ENCODE measurements at regions not wholly inside any gene's neighbourhood (a gene's known extent, or its start where the extent isn't known, plus 50 kb on each side); places are given as distances from the start of the nearest gene placed in this dataset.

- Histone ChIP-seq H3K27ac (no peak overlapping the region), H3K4me2 (no peak overlapping the region), H3K4me1 (no peaks in the 10 kb centered on the region), H3K4me3 (no peak overlapping the region), H3K9me3 (no peaks in the 10 kb centered on the region)
- TF ChIP-seq HMGXB4 (CRISPR knock-in tag; IDR thresholded peaks at IDR 0.05; ENCODE audit: borderline replicate concordance) (no peak), EHMT2 (IDR thresholded peaks at IDR 0.05; ENCODE audit: low read depth) (no peak), HOXB13 (CRISPR knock-in tag; IDR thresholded peaks at IDR 0.05; ENCODE audit: low read depth) (no peak), SREBF2 (IDR thresholded peaks at IDR 0.05) (no peak), ZC3H11A (IDR thresholded peaks at IDR 0.05) (no peak), ZFP36 (IDR thresholded peaks at IDR 0.05; ENCODE audit: borderline replicate concordance, partially characterized antibody) (no peak), RARB (CRISPR knock-in tag; IDR thresholded peaks at IDR 0.05) (no peak), NFE2L2 (conservative IDR thresholded peaks at IDR 0.05; ENCODE audit: low read length) (no peak)
- TF ChIP-seq, protein P1, sequence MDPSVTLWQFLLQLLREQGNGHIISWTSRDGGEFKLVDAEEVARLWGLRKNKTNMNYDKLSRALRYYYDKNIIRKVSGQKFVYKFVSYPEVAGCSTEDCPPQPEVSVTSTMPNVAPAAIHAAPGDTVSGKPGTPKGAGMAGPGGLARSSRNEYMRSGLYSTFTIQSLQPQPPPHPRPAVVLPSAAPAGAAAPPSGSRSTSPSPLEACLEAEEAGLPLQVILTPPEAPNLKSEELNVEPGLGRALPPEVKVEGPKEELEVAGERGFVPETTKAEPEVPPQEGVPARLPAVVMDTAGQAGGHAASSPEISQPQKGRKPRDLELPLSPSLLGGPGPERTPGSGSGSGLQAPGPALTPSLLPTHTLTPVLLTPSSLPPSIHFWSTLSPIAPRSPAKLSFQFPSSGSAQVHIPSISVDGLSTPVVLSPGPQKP (IDR thresholded peaks at IDR 0.05; ENCODE audit: low read depth, low read length) = no peak
- POLR2A ChIA-PET = no interaction called here
- 15% methylated on average over 9 of the region's 9 CpGs for WGBS (ENCODE audit: missing lambda C conversion rate)
- ATAC-seq (no peak), DNase-seq (ENCODE audit: low read depth in 1 of 2, low spot score in 1 of 2) (no peak), FAIRE-seq (no peak)
- CTCF ChIA-PET = no interaction called here
Observed at GRCh38 chr10:123517426-123517825, 148.7 kb upstream of the GPR26 start.

GRCh38 chr10:123517901-123518300 lies 148.3 kb upstream of the GPR26 start:
- FAIRE-seq (no peak), ATAC-seq (no peak), DNase-seq (ENCODE audit: low read depth in 1 of 2, low spot score in 1 of 2) (no peak)
- 49% methylated on average over 4 of the region's 4 CpGs for WGBS (ENCODE audit: missing lambda C conversion rate)
- no peak overlapping the region for H3K4me2 ChIP-seq
- H3K4me1 ChIP-seq = no peaks in the 10 kb centered on the region
- ChIA-PET POLR2A (no interaction called here), CTCF (no interaction called here)
- no peak for TF ChIP-seq HOXA7 (CRISPR knock-in tag; IDR thresholded peaks at IDR 0.05)
- TF ChIP-seq TP53 (CRISPR knock-in tag; IDR thresholded peaks at IDR 0.05) = no peak
- TF ChIP-seq MAFK (IDR thresholded peaks at IDR 0.05; ENCODE audit: partially characterized antibody) = no peak
- TF ChIP-seq HMGXB4 (CRISPR knock-in tag; IDR thresholded peaks at IDR 0.05; ENCODE audit: borderline replicate concordance) = no peak
- TF ChIP-seq EP300 (IDR thresholded peaks at IDR 0.05) = no peak
- no peak for TF ChIP-seq RNF2 (IDR thresholded peaks at IDR 0.05; ENCODE audit: borderline replicate concordance, low read depth)
- TF ChIP-seq, protein P2, sequence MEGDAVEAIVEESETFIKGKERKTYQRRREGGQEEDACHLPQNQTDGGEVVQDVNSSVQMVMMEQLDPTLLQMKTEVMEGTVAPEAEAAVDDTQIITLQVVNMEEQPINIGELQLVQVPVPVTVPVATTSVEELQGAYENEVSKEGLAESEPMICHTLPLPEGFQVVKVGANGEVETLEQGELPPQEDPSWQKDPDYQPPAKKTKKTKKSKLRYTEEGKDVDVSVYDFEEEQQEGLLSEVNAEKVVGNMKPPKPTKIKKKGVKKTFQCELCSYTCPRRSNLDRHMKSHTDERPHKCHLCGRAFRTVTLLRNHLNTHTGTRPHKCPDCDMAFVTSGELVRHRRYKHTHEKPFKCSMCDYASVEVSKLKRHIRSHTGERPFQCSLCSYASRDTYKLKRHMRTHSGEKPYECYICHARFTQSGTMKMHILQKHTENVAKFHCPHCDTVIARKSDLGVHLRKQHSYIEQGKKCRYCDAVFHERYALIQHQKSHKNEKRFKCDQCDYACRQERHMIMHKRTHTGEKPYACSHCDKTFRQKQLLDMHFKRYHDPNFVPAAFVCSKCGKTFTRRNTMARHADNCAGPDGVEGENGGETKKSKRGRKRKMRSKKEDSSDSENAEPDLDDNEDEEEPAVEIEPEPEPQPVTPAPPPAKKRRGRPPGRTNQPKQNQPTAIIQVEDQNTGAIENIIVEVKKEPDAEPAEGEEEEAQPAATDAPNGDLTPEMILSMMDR (IDR thresholded peaks at IDR 0.05) = no peak
- TF ChIP-seq BHLHE40 (IDR thresholded peaks at IDR 0.05; ENCODE audit: low read depth, low read length) = no peak
- no peak for TF ChIP-seq CBX8 (IDR thresholded peaks at IDR 0.05)
- TF ChIP-seq, protein P3, sequence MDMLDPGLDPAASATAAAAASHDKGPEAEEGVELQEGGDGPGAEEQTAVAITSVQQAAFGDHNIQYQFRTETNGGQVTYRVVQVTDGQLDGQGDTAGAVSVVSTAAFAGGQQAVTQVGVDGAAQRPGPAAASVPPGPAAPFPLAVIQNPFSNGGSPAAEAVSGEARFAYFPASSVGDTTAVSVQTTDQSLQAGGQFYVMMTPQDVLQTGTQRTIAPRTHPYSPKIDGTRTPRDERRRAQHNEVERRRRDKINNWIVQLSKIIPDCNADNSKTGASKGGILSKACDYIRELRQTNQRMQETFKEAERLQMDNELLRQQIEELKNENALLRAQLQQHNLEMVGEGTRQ (IDR thresholded peaks at IDR 0.05) = no peak
- no peak for TF ChIP-seq GATA3 (IDR thresholded peaks at IDR 0.05; ENCODE audit: borderline replicate concordance)
- no peak for TF ChIP-seq ESRRA (IDR thresholded peaks at IDR 0.05; ENCODE audit: borderline replicate concordance, low read length)
- TF ChIP-seq ZFP36 (IDR thresholded peaks at IDR 0.05; ENCODE audit: borderline replicate concordance, partially characterized antibody) = no peak
- TF ChIP-seq HEYL (CRISPR knock-in tag; IDR thresholded peaks at IDR 0.05) = no peak
- no peak overlapping the region for H3K27ac ChIP-seq
- H3K4me3 ChIP-seq = no peak overlapping the region
- H3K9me3 ChIP-seq = no peaks in the 10 kb centered on the region
